Suprapubic skin (tissue), 4 donors: ENCODE measurements at regions not wholly inside any gene's neighbourhood (a gene's known extent, or its start where the extent isn't known, plus 50 kb on each side); places are given as distances from the start of the nearest gene placed in this dataset.

Experiments used
- DNase-seq, 2 donors: peaks; one replicate each; pipeline ENCODE4 v3.0.0-alpha.2; 2019; ENCODE audit warnings: low spot score in 2 of 2
- H3K27ac ChIP-seq: fragments of 200-600 bp; sonication (generic); one replicate; pipeline ENCODE4 v1.5.1; 2019
- H3K27me3 ChIP-seq: fragments of 200-600 bp; sonication (generic); one replicate; pipeline ENCODE4 v1.5.1; 2019
- H3K36me3 ChIP-seq: fragments of 200-600 bp; sonication (generic); one replicate; pipeline ENCODE4 v1.5.1; 2019
- H3K4me1 ChIP-seq: fragments of 200-600 bp; sonication (generic); one replicate; pipeline ENCODE4 v1.5.1; 2019
- H3K4me3 ChIP-seq: fragments of 200-600 bp; sonication (generic); one replicate; pipeline ENCODE4 v1.5.1; 2019; ENCODE audit warnings: mild to moderate bottlenecking
- H3K9me3 ChIP-seq: fragments of 200-600 bp; sonication (generic); one replicate; pipeline ENCODE4 v1.5.1; 2019
- CTCF ChIP-seq, 2 donors: fragments of 200-600 bp in 1 of 2; fragments of 450-650 bp in 1 of 2; sonication (generic) in 1 of 2; IDR thresholded peaks; one replicate each; pipeline ENCODE4 v1.5.1; 2016 to 2019; ENCODE audit warnings: antibody characterized with exemption in 2 of 2, mild to moderate bottlenecking in 1 of 2, moderate library complexity in 1 of 2
- EP300 ChIP-seq: sonication (generic); formaldehyde crosslinking; IDR thresholded peaks from one replicate; pipeline ENCODE4 v1.6.1; 2017; ENCODE audit warnings: antibody characterized with exemption
- POLR2A ChIP-seq, 2 donors: fragments of 450-650 bp; IDR thresholded peaks; one replicate each; pipeline ENCODE4 v1.6.1; 2017; ENCODE audit warnings: antibody characterized with exemption in 2 of 2, mild to moderate bottlenecking in 2 of 2, moderate library complexity in 2 of 2
- POLR2AphosphoS5 ChIP-seq, 3 donors: sonication (generic); formaldehyde crosslinking; IDR thresholded peaks; one replicate each; pipeline ENCODE4 v1.6.1; 2017; ENCODE audit warnings: antibody characterized with exemption in 3 of 3
- WGBS: methylation state at CpG from one replicate; pipeline ENCODE4 v1.1.5; 2018; 5-methylcytosine and 5-hydroxymethylcytosine counted together

- Histone ChIP-seq H3K9me3 (no peaks in the 10 kb centered on the region), H3K4me3 (no peak overlapping the region), H3K27me3 (no peaks in the 10 kb centered on the region), H3K36me3 (no peaks in the 10 kb centered on the region), H3K4me1 (no peaks in the 10 kb centered on the region), H3K27ac (no peak overlapping the region)
- WGBS: 70% methylated on average over 20 of the region's 20 CpGs
- DNase-seq: no peak
- TF ChIP-seq CTCF (IDR thresholded peaks at IDR 0.05) (no peak), POLR2AphosphoS5 (IDR thresholded peaks at IDR 0.05) (no peak), EP300 (no peak), POLR2A (IDR thresholded peaks at IDR 0.05) (no peak)
These were observed 83.4 kb upstream of the KCNK12 start for GRCh38 chr2:47653902-47654789.

- H3K27ac ChIP-seq: no peak overlapping the region
- no peak for TF ChIP-seq POLR2AphosphoS5 (IDR thresholded peaks at IDR 0.05)
- no peak for TF ChIP-seq POLR2A (IDR thresholded peaks at IDR 0.05)
- TF ChIP-seq EP300: no peak
- TF ChIP-seq CTCF (IDR thresholded peaks at IDR 0.05): no peak
These were observed 82.3 kb upstream of the KCNK12 start for GRCh38 chr2:47653036-47653435.

GRCh38 chr2:47652061-47652690 is 81.4 kb upstream of the KCNK12 start:
- no peaks in the 10 kb centered on the region for H3K9me3 ChIP-seq
- H3K27me3 ChIP-seq: no peaks in the 10 kb centered on the region
- no peak overlapping the region for H3K27ac ChIP-seq
- H3K4me3 ChIP-seq: no peak overlapping the region
- H3K4me1 ChIP-seq: no peaks in the 10 kb centered on the region
- WGBS: 77% methylated on average over 10 of the region's 10 CpGs
- no peak for DNase-seq
- no peaks in the 10 kb centered on the region for H3K36me3 ChIP-seq
- TF ChIP-seq CTCF (IDR thresholded peaks at IDR 0.05): no peak

More at GRCh38 chr2:47653036-47653435, 82.3 kb upstream of the KCNK12 start:
- H3K36me3 ChIP-seq: no peaks in the 10 kb centered on the region
- H3K4me3 ChIP-seq: no peak overlapping the region
- no peaks in the 10 kb centered on the region for H3K27me3 ChIP-seq
- no peaks in the 10 kb centered on the region for H3K4me1 ChIP-seq
- no peak for DNase-seq
- H3K9me3 ChIP-seq: no peaks in the 10 kb centered on the region
- WGBS: 84% methylated on average over 6 of the region's 6 CpGs

GRCh38 chr2:47651296-47651695 is 80.5 kb upstream of the KCNK12 start:
- Histone ChIP-seq H3K4me3 (no peak overlapping the region), H3K9me3 (no peaks in the 10 kb centered on the region), H3K27me3 (no peaks in the 10 kb centered on the region), H3K36me3 (no peaks in the 10 kb centered on the region), H3K4me1 (no peaks in the 10 kb centered on the region), H3K27ac (no peak overlapping the region)
- TF ChIP-seq EP300 (no peak), POLR2A (IDR thresholded peaks at IDR 0.05) (no peak), CTCF (IDR thresholded peaks at IDR 0.05) (no peak), POLR2AphosphoS5 (IDR thresholded peaks at IDR 0.05) (no peak)
- no peak for DNase-seq
- 81% methylated on average over 4 of the region's 5 CpGs for WGBS

GRCh38 chr2:47650001-47650535 is 79.3 kb upstream of the KCNK12 start:
- no peaks in the 10 kb centered on the region for H3K9me3 ChIP-seq
- TF ChIP-seq POLR2AphosphoS5 (IDR thresholded peaks at IDR 0.05): no peak
- no peak for TF ChIP-seq CTCF (IDR thresholded peaks at IDR 0.05)
- no peaks in the 10 kb centered on the region for H3K27me3 ChIP-seq
- no peaks in the 10 kb centered on the region for H3K36me3 ChIP-seq
- WGBS: 45% methylated on average over 9 of the region's 9 CpGs
- H3K4me3 ChIP-seq: no peak overlapping the region
- no peak for DNase-seq
- H3K4me1 ChIP-seq: no peaks in the 10 kb centered on the region
- no peak overlapping the region for H3K27ac ChIP-seq
